Fibroblast of pulmonary artery (primary cell): ENCODE measurements at regions not wholly inside any gene's neighbourhood (a gene's known extent, or its start where the extent isn't known, plus 50 kb on each side); places are given as distances from the start of the nearest gene placed in this dataset.

Experiments
- DNase-seq: peaks from one replicate; pipeline ENCODE4 v3.0.0-alpha.2; 2010; ENCODE audit warnings: low read depth
- H3K4me3 ChIP-seq: replicated peaks from 2 replicates; pipeline ENCODE4 v1.5.1; 2011; ENCODE audit warnings: low read depth, mild to moderate bottlenecking, control low read depth, low read length, moderate library complexity
- CTCF ChIP-seq: IDR thresholded peaks from 2 replicates; pipeline ENCODE4 v1.5.1; 2011; ENCODE audit warnings: mild to moderate bottlenecking, control low read depth, low read length, inconsistent platforms; ENCODE audit errors: missing control alignments

DNA sequence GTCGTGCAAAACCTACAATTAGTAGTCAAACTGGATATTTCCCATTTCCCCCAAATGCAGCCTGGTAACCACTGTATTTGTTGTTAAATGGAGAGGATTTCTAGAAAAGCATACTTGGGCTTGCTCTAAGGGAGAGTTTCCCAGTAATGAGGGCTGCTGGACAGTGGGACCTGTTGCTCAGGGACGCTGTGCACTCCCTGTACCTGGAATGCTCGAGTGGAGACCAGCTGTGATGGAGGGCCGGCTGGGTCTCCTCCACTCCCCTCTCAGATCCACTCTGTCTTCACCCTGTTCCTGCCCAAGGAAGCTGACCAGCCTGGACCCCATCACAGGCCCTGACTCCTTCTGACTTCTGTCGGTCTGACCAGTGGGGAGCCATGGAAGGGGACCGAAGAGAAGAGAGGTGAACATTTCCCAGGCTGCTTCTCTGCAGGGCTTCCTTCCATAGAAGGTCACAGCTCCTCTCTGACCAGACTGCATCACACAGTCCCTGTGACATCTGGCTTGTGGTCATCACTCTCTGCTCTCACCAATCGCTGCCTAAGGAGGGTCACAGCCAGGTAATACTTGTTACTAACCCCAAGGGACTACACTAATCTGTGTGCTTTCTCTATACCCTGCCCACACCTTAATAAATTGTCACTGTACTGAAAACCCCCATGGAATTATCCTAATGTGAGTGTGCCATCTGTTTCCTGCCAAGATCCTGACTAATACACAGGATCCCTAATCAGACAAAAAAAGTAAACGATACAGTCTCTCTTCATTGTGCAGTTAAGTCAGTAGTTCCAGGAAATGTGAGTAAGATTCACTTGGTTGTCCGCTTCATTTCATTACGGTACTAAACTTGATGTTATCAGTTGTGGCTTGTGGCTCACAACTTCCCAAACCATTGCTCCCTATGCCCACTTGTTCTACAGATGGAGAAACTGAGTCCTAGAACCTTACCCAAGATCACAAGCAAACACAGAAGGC lies 102.4 kb downstream of the CCT6B start:
- no peak for TF ChIP-seq CTCF
- no peak for DNase-seq
- no peak overlapping the region for H3K4me3 ChIP-seq

- no peak for DNase-seq
- no peak for TF ChIP-seq CTCF
- H3K4me3 ChIP-seq = no peak overlapping the region
Measured at GRCh38 chr17:34853924-34854323, 107.3 kb downstream of the CCT6B start.

DNA sequence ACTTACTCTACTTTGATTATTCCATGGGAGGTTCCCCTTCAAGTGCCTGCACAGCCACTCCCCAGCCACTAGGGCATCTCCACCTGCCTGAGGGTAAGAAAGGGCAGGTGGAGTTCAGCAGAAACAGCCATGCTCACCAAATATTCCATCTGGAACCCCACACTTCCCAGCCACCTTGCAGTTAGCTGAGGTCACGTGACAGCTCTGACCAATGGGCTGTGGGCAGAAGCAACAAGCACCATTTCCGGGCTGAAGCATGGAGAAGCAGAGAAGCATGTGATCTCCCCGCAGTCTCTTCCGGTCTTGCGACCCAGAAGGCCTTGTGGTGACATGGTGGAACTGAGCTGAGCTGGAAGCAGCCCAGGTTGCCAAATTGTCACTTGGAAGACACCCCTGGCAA lies 108.6 kb downstream of the CCT6B start:
- DNase-seq = no peak
- no peak for TF ChIP-seq CTCF
- H3K4me3 ChIP-seq = no peak overlapping the region

DNA sequence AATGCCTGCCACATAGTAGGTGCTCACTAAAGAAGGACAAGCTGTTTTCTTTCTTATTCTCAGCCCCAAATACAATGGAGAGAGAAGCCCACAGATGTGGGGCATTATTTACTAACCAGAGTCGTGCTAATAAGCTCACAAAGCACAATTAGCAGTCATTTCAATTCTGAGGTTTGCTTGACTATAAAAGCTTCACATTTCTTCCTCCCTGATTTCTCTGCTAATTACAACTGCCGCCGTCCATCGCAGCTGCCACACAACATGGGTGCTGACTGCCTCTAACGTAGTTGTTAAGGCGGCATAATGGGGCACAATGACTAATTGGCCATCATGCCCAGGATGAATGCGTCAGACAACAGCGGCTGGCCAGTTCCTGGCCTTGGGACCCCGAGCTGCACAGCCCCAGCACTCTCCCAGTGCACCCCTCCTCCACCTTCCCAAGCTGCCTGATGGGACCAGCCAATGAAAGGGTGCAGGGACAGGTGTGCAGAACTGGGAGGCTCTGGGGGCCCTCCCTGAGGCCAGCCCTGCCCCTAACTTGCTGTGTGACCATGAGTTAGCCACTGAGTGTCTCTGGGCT lies 109.2 kb downstream of the CCT6B start:
- TF ChIP-seq CTCF = no peak
- no peak overlapping the region for H3K4me3 ChIP-seq
- no peak for DNase-seq

GRCh38 chr17:34850964-34851363 lies 110.3 kb downstream of the CCT6B start:
- no peak overlapping the region for H3K4me3 ChIP-seq
- DNase-seq = no peak
- TF ChIP-seq CTCF = no peak

- H3K4me3 ChIP-seq = no peak overlapping the region
- no peak for DNase-seq
- TF ChIP-seq CTCF = no peak
Measured at GRCh38 chr17:34850023-34850422, 111.2 kb downstream of the CCT6B start.
